ENCODE measurements at regions not wholly inside any gene's neighbourhood (a gene's known extent, or its start where the extent isn't known, plus 50 kb on each side); places are given as distances from the start of the nearest gene placed in this dataset.

- Histone ChIP-seq H3K4me3 (ENCODE audit: low read depth, low read length) (no peak overlapping the region), H3K9ac (ENCODE audit: low read length) (no peak overlapping the region), H3K27ac (ENCODE audit: low read depth, low read length) (no peak overlapping the region), H3K36me3 (ENCODE audit: control insufficient read depth, insufficient read depth, low read length) (no peaks in the 10 kb centered on the region), H3K9me3 (ENCODE audit: control insufficient read depth, insufficient read depth, low read depth, low read length) (no peaks in the 10 kb centered on the region), H3K4me1 (ENCODE audit: control insufficient read depth, insufficient read depth, low read length) (no peaks in the 10 kb centered on the region), H3K27me3 (ENCODE audit: control insufficient read depth, insufficient read depth, low read length) (no peaks in the 10 kb centered on the region)
Measured at GRCh38 chr5:2453781-2454180, 297.7 kb downstream of the IRX2 start.

- H3K27ac ChIP-seq (ENCODE audit: low read depth, low read length), result no peak overlapping the region
- H3K4me3 ChIP-seq (ENCODE audit: low read depth, low read length), result no peak overlapping the region
- no peaks in the 10 kb centered on the region for H3K27me3 ChIP-seq (ENCODE audit: control insufficient read depth, insufficient read depth, low read length)
Measured at GRCh38 chr5:2451100-2451499, 300.4 kb downstream of the IRX2 start.

GRCh38 chr5:2442496-2443354 lies 308.8 kb downstream of the IRX2 start:
- Histone ChIP-seq H3K36me3 (ENCODE audit: control insufficient read depth, insufficient read depth, low read length) (no peaks in the 10 kb centered on the region), H3K4me1 (ENCODE audit: control insufficient read depth, insufficient read depth, low read length) (no peaks in the 10 kb centered on the region), H3K27ac (ENCODE audit: low read depth, low read length) (no peak overlapping the region), H3K9me3 (ENCODE audit: control insufficient read depth, insufficient read depth, low read depth, low read length) (no peaks in the 10 kb centered on the region; the same call in 1 of the 2 replicates), H3K4me3 (ENCODE audit: low read depth, low read length) (no peak overlapping the region), H3K27me3 (ENCODE audit: control insufficient read depth, insufficient read depth, low read length) (no peaks in the 10 kb centered on the region), H3K9ac (ENCODE audit: low read length) (no peak overlapping the region)

More at GRCh38 chr5:2451100-2451499, 300.4 kb downstream of the IRX2 start:
- H3K9me3 ChIP-seq (ENCODE audit: control insufficient read depth, insufficient read depth, low read depth, low read length), result no peaks in the 10 kb centered on the region
- no peaks in the 10 kb centered on the region for H3K36me3 ChIP-seq (ENCODE audit: control insufficient read depth, insufficient read depth, low read length)
- H3K4me1 ChIP-seq (ENCODE audit: control insufficient read depth, insufficient read depth, low read length), result no peaks in the 10 kb centered on the region
- H3K9ac ChIP-seq (ENCODE audit: low read length), result no peak overlapping the region

- Histone ChIP-seq H3K9ac (ENCODE audit: low read length) (no peak overlapping the region), H3K27ac (ENCODE audit: low read depth, low read length) (no peak overlapping the region), H3K4me1 (ENCODE audit: control insufficient read depth, insufficient read depth, low read length) (no peaks in the 10 kb centered on the region), H3K36me3 (ENCODE audit: control insufficient read depth, insufficient read depth, low read length) (no peaks in the 10 kb centered on the region), H3K9me3 (ENCODE audit: control insufficient read depth, insufficient read depth, low read depth, low read length) (peaks cover 3% of the 10 kb centered on the region; the same call in 1 of the 2 replicates), H3K4me3 (ENCODE audit: low read depth, low read length) (no peak overlapping the region), H3K27me3 (ENCODE audit: control insufficient read depth, insufficient read depth, low read length) (no peaks in the 10 kb centered on the region)
Measured at GRCh38 chr5:2441495-2442180, 309.8 kb downstream of the IRX2 start.

- peaks cover 5% of the 10 kb centered on the region; the same call in 1 of the 2 replicates for H3K9me3 ChIP-seq (ENCODE audit: control insufficient read depth, insufficient read depth, low read depth, low read length)
- no peak overlapping the region for H3K4me3 ChIP-seq (ENCODE audit: low read depth, low read length)
- no peak overlapping the region for H3K9ac ChIP-seq (ENCODE audit: low read length)
- no peaks in the 10 kb centered on the region for H3K36me3 ChIP-seq (ENCODE audit: control insufficient read depth, insufficient read depth, low read length)
- H3K4me1 ChIP-seq (ENCODE audit: control insufficient read depth, insufficient read depth, low read length), result no peaks in the 10 kb centered on the region
- H3K27me3 ChIP-seq (ENCODE audit: control insufficient read depth, insufficient read depth, low read length), result no peaks in the 10 kb centered on the region
- H3K27ac ChIP-seq (ENCODE audit: low read depth, low read length), result no peak overlapping the region
Measured at GRCh38 chr5:2439608-2440007, 311.9 kb downstream of the IRX2 start.

- no peaks in the 10 kb centered on the region for H3K4me1 ChIP-seq (ENCODE audit: control insufficient read depth, insufficient read depth, low read length)
- H3K4me3 ChIP-seq (ENCODE audit: low read depth, low read length), result no peak overlapping the region
- H3K9me3 ChIP-seq (ENCODE audit: control insufficient read depth, insufficient read depth, low read depth, low read length), result peaks cover 46% of the 10 kb centered on the region
- H3K27me3 ChIP-seq (ENCODE audit: control insufficient read depth, insufficient read depth, low read length), result no peaks in the 10 kb centered on the region
- H3K27ac ChIP-seq (ENCODE audit: low read depth, low read length), result no peak overlapping the region
- H3K36me3 ChIP-seq (ENCODE audit: control insufficient read depth, insufficient read depth, low read length), result no peaks in the 10 kb centered on the region
- H3K9ac ChIP-seq (ENCODE audit: low read length), result no peak overlapping the region
Measured at GRCh38 chr5:2433086-2433485, 318.4 kb downstream of the IRX2 start.

GRCh38 chr5:2432076-2432920 lies 319.2 kb downstream of the IRX2 start:
- no peaks in the 10 kb centered on the region for H3K4me1 ChIP-seq (ENCODE audit: control insufficient read depth, insufficient read depth, low read length)
- H3K4me3 ChIP-seq (ENCODE audit: low read depth, low read length), result no peak overlapping the region
- no peak overlapping the region for H3K27ac ChIP-seq (ENCODE audit: low read depth, low read length)
- no peaks in the 10 kb centered on the region for H3K36me3 ChIP-seq (ENCODE audit: control insufficient read depth, insufficient read depth, low read length)
- no peak overlapping the region for H3K9ac ChIP-seq (ENCODE audit: low read length)
- peaks cover 49% of the 10 kb centered on the region for H3K9me3 ChIP-seq (ENCODE audit: control insufficient read depth, insufficient read depth, low read depth, low read length)
- no peaks in the 10 kb centered on the region for H3K27me3 ChIP-seq (ENCODE audit: control insufficient read depth, insufficient read depth, low read length)

- no peaks in the 10 kb centered on the region for H3K4me1 ChIP-seq (ENCODE audit: control insufficient read depth, insufficient read depth, low read length)
- peaks cover 50% of the 10 kb centered on the region for H3K9me3 ChIP-seq (ENCODE audit: control insufficient read depth, insufficient read depth, low read depth, low read length)
- no peak overlapping the region for H3K27ac ChIP-seq (ENCODE audit: low read depth, low read length)
- no peaks in the 10 kb centered on the region for H3K36me3 ChIP-seq (ENCODE audit: control insufficient read depth, insufficient read depth, low read length)
- no peak overlapping the region for H3K4me3 ChIP-seq (ENCODE audit: low read depth, low read length)
- H3K9ac ChIP-seq (ENCODE audit: low read length), result no peak overlapping the region
- H3K27me3 ChIP-seq (ENCODE audit: control insufficient read depth, insufficient read depth, low read length), result no peaks in the 10 kb centered on the region
Measured at GRCh38 chr5:2430606-2431005, 320.9 kb downstream of the IRX2 start.

GRCh38 chr5:2427983-2428382 lies 323.5 kb downstream of the IRX2 start:
- Histone ChIP-seq H3K9ac (ENCODE audit: low read length) (no peak overlapping the region), H3K9me3 (ENCODE audit: control insufficient read depth, insufficient read depth, low read depth, low read length) (peaks cover 62% of the 10 kb centered on the region), H3K4me3 (ENCODE audit: low read depth, low read length) (no peak overlapping the region), H3K36me3 (ENCODE audit: control insufficient read depth, insufficient read depth, low read length) (no peaks in the 10 kb centered on the region), H3K27me3 (ENCODE audit: control insufficient read depth, insufficient read depth, low read length) (no peaks in the 10 kb centered on the region), H3K27ac (ENCODE audit: low read depth, low read length) (no peak overlapping the region), H3K4me1 (ENCODE audit: control insufficient read depth, insufficient read depth, low read length) (no peaks in the 10 kb centered on the region)

- Histone ChIP-seq H3K27ac (ENCODE audit: low read depth, low read length) (no peak overlapping the region), H3K4me3 (ENCODE audit: low read depth, low read length) (no peak overlapping the region), H3K27me3 (ENCODE audit: control insufficient read depth, insufficient read depth, low read length) (no peaks in the 10 kb centered on the region), H3K9me3 (ENCODE audit: control insufficient read depth, insufficient read depth, low read depth, low read length) (peaks cover 46% of the 10 kb centered on the region), H3K36me3 (ENCODE audit: control insufficient read depth, insufficient read depth, low read length) (no peaks in the 10 kb centered on the region), H3K4me1 (ENCODE audit: control insufficient read depth, insufficient read depth, low read length) (no peaks in the 10 kb centered on the region), H3K9ac (ENCODE audit: low read length) (no peak overlapping the region)
Measured at GRCh38 chr5:2423634-2424033, 327.8 kb downstream of the IRX2 start.

Measured in HUES6 (cell line).